K562 (cell line): ENCODE measurements at regions not wholly inside any gene's neighbourhood (a gene's known extent, or its start where the extent isn't known, plus 50 kb on each side); places are given as distances from the start of the nearest gene placed in this dataset.

ENCODE experiments used
- ATF3 ChIP-seq, 2 experiments: fragments of 450-650 bp in 1 of 2; sonication (generic) in 1 of 2; formaldehyde crosslinking in 1 of 2; IDR thresholded peaks in 1 of 2; conservative IDR thresholded peaks in 1 of 2; 2 replicates each; pipeline versions ENCODE4 v1.6.1 to v1.8.1; 2016 to 2023; ENCODE audit warnings: mild to moderate bottlenecking in 2 of 2, moderate library complexity in 2 of 2, inconsistent platforms in 1 of 2, missing genetic modification reagents in 1 of 2
- E2F1 ChIP-seq: sonication (generic); formaldehyde crosslinking; IDR thresholded peaks from 2 replicates; pipeline ENCODE4 v1.8.1; 2023; ENCODE audit warnings: mild to moderate bottlenecking, missing genetic modification reagents, moderate library complexity
- E4F1 ChIP-seq: fragments of 250-450 bp; sonication (Bioruptor Pico); IDR thresholded peaks from 2 replicates; pipeline ENCODE4 v1.5.0; 2021; ENCODE audit warnings: mild to moderate bottlenecking, borderline replicate concordance
- HMBOX1 ChIP-seq: sonication (generic); IDR thresholded peaks from 2 replicates; pipeline ENCODE4 v1.6.1; 2016
- IRF1 ChIP-seq: sonication (generic); formaldehyde crosslinking; IDR thresholded peaks from 2 replicates; pipeline ENCODE4 v1.8.0; 2022; ENCODE audit warnings: missing genetic modification reagents, mild to moderate bottlenecking, borderline replicate concordance
- KLF16 ChIP-seq: IDR thresholded peaks from 2 replicates; pipeline ENCODE4 v1.6.1; 2016; ENCODE audit warnings: antibody characterized with exemption
- SIN3A ChIP-seq, 2 experiments: fragments of 150-350 bp in 1 of 2; IDR thresholded peaks; 2 replicates each; pipeline ENCODE4 v1.6.1; 2011 to 2016; ENCODE audit warnings: borderline replicate concordance in 2 of 2, low read depth in 2 of 2, low read length in 2 of 2, mild to moderate bottlenecking in 2 of 2, moderate library complexity in 2 of 2; ENCODE audit not compliant: control insufficient read depth in 1 of 2
- TEAD1 ChIP-seq, 2 experiments: fragments of 450-650 bp in 1 of 2; sonication (generic) in 1 of 2; formaldehyde crosslinking; IDR thresholded peaks; 2 replicates each; pipeline versions ENCODE4 v1.4.0 to v1.8.0; 2020 to 2022; ENCODE audit warnings: mild to moderate bottlenecking in 2 of 2, missing genetic modification reagents in 1 of 2
- TOE1 ChIP-seq, 2 experiments: fragments of 450-650 bp in 1 of 2; sonication (generic) in 1 of 2; formaldehyde crosslinking in 1 of 2; IDR thresholded peaks; 2 replicates each; pipeline versions ENCODE4 v1.7.1 to v1.8.0; 2016 to 2022; ENCODE audit warnings: borderline replicate concordance in 2 of 2, mild to moderate bottlenecking in 2 of 2, antibody characterized with exemption in 1 of 2, inconsistent platforms in 1 of 2, low read depth in 1 of 2, missing genetic modification reagents in 1 of 2, moderate library complexity in 1 of 2
- ZBTB34 ChIP-seq: fragments of 250-450 bp; sonication (Bioruptor Pico); IDR thresholded peaks from 2 replicates; pipeline ENCODE4 v1.8.0; 2021; ENCODE audit warnings: mild to moderate bottlenecking, moderate library complexity
- ZNF184 ChIP-seq: sonication (generic); formaldehyde crosslinking; IDR thresholded peaks from 2 replicates; pipeline ENCODE4 v1.5.0; 2020; ENCODE audit warnings: missing genetic modification reagents

GRCh38 chr2:56688661-56689060, 504.9 kb downstream of the CCDC85A start (continued):
- TF ChIP-seq IRF1 (CRISPR knock-in tag) (no peak), ZNF184 (CRISPR knock-in tag) (no peak), E4F1 (CRISPR knock-in tag) (no peak), SIN3A (IDR thresholded peaks at IDR 0.05; ENCODE audit: borderline replicate concordance in 2 of 2, control insufficient read depth in 1 of 2, low read depth in 2 of 2, low read length in 2 of 2) (no peak), KLF16 (no peak), HMBOX1 (no peak), E2F1 (no peak), ZBTB34 (no peak), TOE1 (IDR thresholded peaks at IDR 0.05; ENCODE audit: borderline replicate concordance) (no peak), TOE1 (CRISPR knock-in tag; IDR thresholded peaks at IDR 0.05; ENCODE audit: borderline replicate concordance, low read depth) (no peak), ATF3 (IDR thresholded peaks at IDR 0.05) (no peak), ATF3 (CRISPR knock-in tag; conservative IDR thresholded peaks at IDR 0.05) (no peak), TEAD1 (CRISPR knock-in tag; IDR thresholded peaks at IDR 0.05) (no peak)
- TF ChIP-seq, all 486 proteins: peak for 0
